Stimulated activated CD8-positive, alpha-beta memory T cell treated with anti-CD3 and anti-CD28 coated beads, Interleukin-15, amount 100 ng/mL, for 1 hour (primary cell): ENCODE measurements at regions not wholly inside any gene's neighbourhood (a gene's known extent, or its start where the extent isn't known, plus 50 kb on each side); places are given as distances from the start of the nearest gene placed in this dataset.
"Not testable (repeated sequence)": the region's sequence is repeated elsewhere in the genome, so short reads cannot be mapped to it uniquely, and the experiment has no call there.

Experiments used
- DNase-seq: peaks from one replicate; pipeline ENCODE4 v3.0.0-alpha.2; 2020; ENCODE audit warnings: low read depth

GRCh38 chr9:79089851-79090250 is 481.9 kb upstream of the TLE4 start:
- DNase-seq: not testable (repeated sequence)

GRCh38 chr9:79103257-79103656 is 468.5 kb upstream of the TLE4 start:
- not testable (repeated sequence) for DNase-seq

- DNase-seq: no peak
These were observed 467.5 kb upstream of the TLE4 start for GRCh38 chr9:79104216-79104615.

- no peak for DNase-seq
These were observed 466.8 kb upstream of the TLE4 start for GRCh38 chr9:79104951-79105350.

- no peak for DNase-seq
These were observed 463.7 kb upstream of the TLE4 start for GRCh38 chr9:79107911-79108676.

GRCh38 chr9:79111653-79112052 is 460.1 kb upstream of the TLE4 start:
- DNase-seq: no peak

GRCh38 chr9:79115176-79115575 is 456.6 kb upstream of the TLE4 start:
- no peak for DNase-seq

- no peak for DNase-seq
These were observed 455.7 kb upstream of the TLE4 start for GRCh38 chr9:79116041-79116440.

- DNase-seq: no peak
These were observed 455.1 kb upstream of the TLE4 start for GRCh38 chr9:79116709-79117108.

GRCh38 chr9:79120533-79120932 is 451.2 kb upstream of the TLE4 start:
- no peak for DNase-seq

- DNase-seq: no peak
These were observed 450.8 kb upstream of the TLE4 start for GRCh38 chr9:79120941-79121340.

- no peak for DNase-seq
These were observed 448.4 kb upstream of the TLE4 start for GRCh38 chr9:79123415-79123814.

- no peak for DNase-seq
These were observed 444.1 kb upstream of the TLE4 start for GRCh38 chr9:79127661-79128060.

GRCh38 chr9:79129865-79130480 is 441.8 kb upstream of the TLE4 start:
- no peak for DNase-seq

GRCh38 chr9:79131246-79131774 is 440.5 kb upstream of the TLE4 start:
- DNase-seq: no peak

GRCh38 chr9:79131824-79132377 is 439.9 kb upstream of the TLE4 start:
- no peak for DNase-seq

GRCh38 chr9:79134654-79135053 is 437.1 kb upstream of the TLE4 start:
- no peak for DNase-seq

- DNase-seq: no peak
These were observed 435.9 kb upstream of the TLE4 start for GRCh38 chr9:79135681-79136415.

- no peak for DNase-seq
These were observed 431.0 kb upstream of the TLE4 start for GRCh38 chr9:79140751-79141150.

- no peak for DNase-seq
These were observed 428.6 kb upstream of the TLE4 start for GRCh38 chr9:79143211-79143610.

GRCh38 chr9:79145442-79145841 is 426.3 kb upstream of the TLE4 start:
- DNase-seq: no peak

GRCh38 chr9:79149585-79149984 is 422.2 kb upstream of the TLE4 start:
- no peak for DNase-seq

GRCh38 chr9:79151791-79152190 is 420.0 kb upstream of the TLE4 start:
- no peak for DNase-seq
